SU-DHL-6 (cell line): ENCODE measurements at regions not wholly inside any gene's neighbourhood (a gene's known extent, or its start where the extent isn't known, plus 50 kb on each side); places are given as distances from the start of the nearest gene placed in this dataset.

Experiments
- H2AFZ ChIP-seq: fragments of 200-600 bp; sonication (generic); 2 replicates; pipeline ENCODE4 v1.6.1; 2014; ENCODE audit warnings: low read depth, mild to moderate bottlenecking, moderate library complexity, mixed read lengths, antibody characterized with exemption, low read length; ENCODE audit not compliant: severe bottlenecking
- H3F3A ChIP-seq: fragments of 200-600 bp; shearing (Covaris generic); 2 replicates; pipeline ENCODE4 v1.6.0; 2016; ENCODE audit warnings: antibody characterized with exemption, mild to moderate bottlenecking; ENCODE audit not compliant: insufficient read depth
- H3K27ac ChIP-seq: fragments of 200-600 bp; sonication (generic); 2 replicates; pipeline ENCODE4 v1.5.1; 2016; ENCODE audit warnings: low read depth, mild to moderate bottlenecking, low read length, moderate library complexity, mixed read lengths
- H3K27me3 ChIP-seq: fragments of 200-600 bp; sonication (generic), shearing (Covaris generic); 2 replicates; pipeline ENCODE4 v1.6.0; 2014; ENCODE audit warnings: mild to moderate bottlenecking, low read length
- H3K36me3 ChIP-seq: fragments of 200-600 bp; sonication (generic); 2 replicates; pipeline ENCODE4 v1.6.1; 2014; ENCODE audit warnings: mild to moderate bottlenecking, low read length, mixed read lengths
- H3K4me2 ChIP-seq: fragments of 300-600, 200-600 bp; shearing (Covaris generic), sonication (generic); 2 replicates; pipeline ENCODE4 v1.6.0; 2014; ENCODE audit warnings: low read length, low read depth, mild to moderate bottlenecking; ENCODE audit not compliant: poor library complexity, severe bottlenecking
- H3K4me3 ChIP-seq: fragments of 200-600 bp; sonication (generic); 2 replicates; pipeline ENCODE4 v1.5.1; 2014; ENCODE audit warnings: antibody characterized with exemption, low read length, mild to moderate bottlenecking, mixed read lengths; ENCODE audit not compliant: insufficient read depth, poor library complexity, severe bottlenecking
- H3K79me2 ChIP-seq: fragments of 200-600 bp; sonication (generic); 2 replicates; pipeline ENCODE4 v1.6.1; 2014; ENCODE audit warnings: mild to moderate bottlenecking, low read length, moderate library complexity; ENCODE audit not compliant: insufficient read depth
- H3K9ac ChIP-seq: fragments of 200-600 bp; sonication (generic); 2 replicates; pipeline ENCODE4 v1.7.0; 2014; ENCODE audit warnings: mild to moderate bottlenecking, low read length
- H3K9me2 ChIP-seq: fragments of 200-600 bp; sonication (generic); replicated peaks from 2 replicates; pipeline ENCODE4 v1.6.1; 2014; ENCODE audit warnings: low read length; ENCODE audit not compliant: insufficient read depth
- H3K9me3 ChIP-seq: fragments of 200-600 bp; sonication (generic); 2 replicates; pipeline ENCODE4 v1.6.1; 2014; ENCODE audit warnings: low read length, mixed read lengths; ENCODE audit not compliant: insufficient read depth
- H4K20me1 ChIP-seq: fragments of 200-600 bp; sonication (generic); 2 replicates; pipeline ENCODE4 v1.6.1; 2014; ENCODE audit warnings: low read depth, mild to moderate bottlenecking, antibody characterized with exemption, low read length, moderate library complexity, mixed read lengths
- EZH2phosphoT487 ChIP-seq: fragments of 200-600 bp; sonication (generic), shearing (Covaris generic); conservative IDR thresholded peaks from 2 replicates; pipeline ENCODE4 v1.6.1; 2018; ENCODE audit warnings: mild to moderate bottlenecking, antibody characterized with exemption, low read length, moderate library complexity, mixed read lengths
- TF ChIP-seq, protein P1 (sequence below): fragments of 200-600 bp; sonication (generic); IDR thresholded peaks from one replicate; pipeline ENCODE4 v1.5.1; 2017; ENCODE audit warnings: antibody characterized with exemption, mild to moderate bottlenecking, low read length, moderate library complexity; ENCODE audit not compliant: insufficient read depth, poor library complexity, severe bottlenecking

- Histone ChIP-seq H3F3A (no peaks in the 10 kb centered on the region), H3K27ac (no peak overlapping the region), H3K9ac (no peak overlapping the region), H3K4me3 (no peak overlapping the region), H3K27me3 (no peaks in the 10 kb centered on the region), H3K9me2 (no peaks in the 10 kb centered on the region), H4K20me1 (no peaks in the 10 kb centered on the region), H3K79me2 (no peaks in the 10 kb centered on the region), H3K36me3 (no peaks in the 10 kb centered on the region), H2AFZ (no peak overlapping the region), H3K4me2 (no peak overlapping the region), H3K9me3 (no peaks in the 10 kb centered on the region)
- TF ChIP-seq, protein P1, sequence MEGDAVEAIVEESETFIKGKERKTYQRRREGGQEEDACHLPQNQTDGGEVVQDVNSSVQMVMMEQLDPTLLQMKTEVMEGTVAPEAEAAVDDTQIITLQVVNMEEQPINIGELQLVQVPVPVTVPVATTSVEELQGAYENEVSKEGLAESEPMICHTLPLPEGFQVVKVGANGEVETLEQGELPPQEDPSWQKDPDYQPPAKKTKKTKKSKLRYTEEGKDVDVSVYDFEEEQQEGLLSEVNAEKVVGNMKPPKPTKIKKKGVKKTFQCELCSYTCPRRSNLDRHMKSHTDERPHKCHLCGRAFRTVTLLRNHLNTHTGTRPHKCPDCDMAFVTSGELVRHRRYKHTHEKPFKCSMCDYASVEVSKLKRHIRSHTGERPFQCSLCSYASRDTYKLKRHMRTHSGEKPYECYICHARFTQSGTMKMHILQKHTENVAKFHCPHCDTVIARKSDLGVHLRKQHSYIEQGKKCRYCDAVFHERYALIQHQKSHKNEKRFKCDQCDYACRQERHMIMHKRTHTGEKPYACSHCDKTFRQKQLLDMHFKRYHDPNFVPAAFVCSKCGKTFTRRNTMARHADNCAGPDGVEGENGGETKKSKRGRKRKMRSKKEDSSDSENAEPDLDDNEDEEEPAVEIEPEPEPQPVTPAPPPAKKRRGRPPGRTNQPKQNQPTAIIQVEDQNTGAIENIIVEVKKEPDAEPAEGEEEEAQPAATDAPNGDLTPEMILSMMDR = no peak
- TF ChIP-seq EZH2phosphoT487 = no peak
These were observed 415.2 kb downstream of the DNAH5 start for GRCh38 chr5:13529300-13529699.

DNA sequence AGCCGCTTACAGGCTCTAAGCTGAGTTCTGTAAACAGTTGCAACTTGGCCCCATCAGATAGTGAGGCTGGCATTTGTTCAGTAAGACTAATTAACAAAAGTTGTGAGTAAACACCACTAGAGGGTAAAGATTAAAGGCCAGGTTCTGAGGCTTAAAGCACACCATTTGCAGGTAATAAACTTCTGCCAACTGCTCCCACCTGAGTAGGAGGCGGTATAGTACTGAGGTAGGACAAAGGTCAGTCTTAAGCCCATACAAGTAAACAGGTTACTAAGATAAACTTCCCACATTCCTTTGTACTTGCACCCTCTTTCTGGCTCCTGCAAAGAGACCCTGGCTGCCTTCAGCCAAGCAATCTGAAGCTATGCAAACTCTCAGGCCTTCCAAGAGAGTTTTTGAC, 419.6 kb downstream of the DNAH5 start:
- TF ChIP-seq, protein P1 = no peak
- no peak for TF ChIP-seq EZH2phosphoT487
- Histone ChIP-seq H3K4me3 (no peak overlapping the region), H2AFZ (no peak overlapping the region), H3K4me2 (no peak overlapping the region), H3K79me2 (no peaks in the 10 kb centered on the region), H3K9me3 (no peaks in the 10 kb centered on the region), H3K9ac (no peak overlapping the region), H3F3A (no peaks in the 10 kb centered on the region), H3K27ac (no peak overlapping the region), H4K20me1 (no peaks in the 10 kb centered on the region), H3K27me3 (no peaks in the 10 kb centered on the region), H3K9me2 (no peaks in the 10 kb centered on the region), H3K36me3 (no peaks in the 10 kb centered on the region)

DNA sequence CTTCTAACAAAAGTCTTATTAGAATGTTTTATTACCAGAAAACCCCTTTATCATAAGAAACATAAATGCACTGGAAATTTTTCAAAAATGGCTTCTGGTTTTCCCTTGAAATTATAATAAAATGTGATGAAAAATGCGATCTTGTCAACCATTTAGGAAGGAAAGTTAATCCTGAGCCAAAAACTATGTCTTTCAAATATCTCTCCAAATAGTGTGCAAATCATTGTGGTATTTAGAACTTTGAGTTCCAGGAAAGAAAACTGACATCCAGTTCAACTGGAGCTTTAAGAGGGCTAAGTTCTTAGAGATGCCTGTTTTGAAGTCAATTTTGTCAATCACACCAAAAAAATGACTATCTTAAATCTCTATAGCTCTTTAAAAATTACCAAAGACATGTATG, 425.4 kb downstream of the DNAH5 start:
- Histone ChIP-seq H2AFZ (no peak overlapping the region), H3K27me3 (no peaks in the 10 kb centered on the region), H3K9me3 (no peaks in the 10 kb centered on the region), H3K36me3 (no peaks in the 10 kb centered on the region), H3K9me2 (no peaks in the 10 kb centered on the region), H3K27ac (no peak overlapping the region), H3K9ac (no peak overlapping the region), H3K4me3 (no peak overlapping the region), H3K4me2 (no peak overlapping the region), H4K20me1 (no peaks in the 10 kb centered on the region), H3F3A (no peaks in the 10 kb centered on the region), H3K79me2 (no peaks in the 10 kb centered on the region)
- no peak for TF ChIP-seq EZH2phosphoT487
- TF ChIP-seq, protein P1 = no peak
